H1 (cell line): ENCODE measurements at regions not wholly inside any gene's neighbourhood (a gene's known extent, or its start where the extent isn't known, plus 50 kb on each side); places are given as distances from the start of the nearest gene placed in this dataset.
"Not testable (repeated sequence)": the region's sequence is repeated elsewhere in the genome, so short reads cannot be mapped to it uniquely, and the experiment has no call there.

Experiments
- BCL11A ChIP-seq, 2 experiments: IDR thresholded peaks; one replicate each; pipeline ENCODE4 v1.6.1; 2011; ENCODE audit warnings: low read depth in 2 of 2, low read length in 2 of 2, mild to moderate bottlenecking in 2 of 2
- BRCA1 ChIP-seq: IDR thresholded peaks from 2 replicates; pipeline ENCODE4 v1.6.1; 2012; ENCODE audit warnings: low read depth, low read length, improper control_type of control experiment
- GABPA ChIP-seq: IDR thresholded peaks from 2 replicates; pipeline ENCODE4 v1.6.1; 2011; ENCODE audit warnings: mild to moderate bottlenecking, low read length, moderate library complexity, borderline replicate concordance; ENCODE audit not compliant: insufficient read depth
- HDAC2 ChIP-seq, 2 experiments: fragments of 300-600 bp in 1 of 2; sonication (generic) in 1 of 2; IDR thresholded peaks; 2 replicates each; pipeline ENCODE4 v1.6.1; 2011 to 2012; ENCODE audit warnings: low read depth in 2 of 2, low read length in 2 of 2, mild to moderate bottlenecking in 2 of 2, moderate library complexity in 2 of 2, borderline replicate concordance in 1 of 2, inconsistent platforms in 1 of 2
- HDAC6 ChIP-seq: IDR thresholded peaks from one replicate; pipeline ENCODE4 v1.7.1; 2012; ENCODE audit warnings: low read depth, mild to moderate bottlenecking, inconsistent platforms, low read length, moderate library complexity
- MAFK ChIP-seq: IDR thresholded peaks from 2 replicates; pipeline ENCODE4 v1.6.1; 2012; ENCODE audit warnings: low read depth, mild to moderate bottlenecking, improper control_type of control experiment, low read length
- POLR2A ChIP-seq, 2 experiments: IDR thresholded peaks; 1 replicate in 1 of 2; 2 replicates in 1 of 2; pipeline ENCODE4 v1.6.1; 2011; ENCODE audit warnings: low read depth in 2 of 2, low read length in 2 of 2, mild to moderate bottlenecking in 2 of 2; ENCODE audit errors: control extremely low read depth in 1 of 2
- SIN3A ChIP-seq, 2 experiments: IDR thresholded peaks in 1 of 2; conservative IDR thresholded peaks in 1 of 2; 2 replicates each; pipeline ENCODE4 v1.6.1; 2011 to 2012; ENCODE audit warnings: low read length in 2 of 2, improper control_type of control experiment in 1 of 2, low read depth in 1 of 2, mild to moderate bottlenecking in 1 of 2
- SP1 ChIP-seq: IDR thresholded peaks from 2 replicates; pipeline ENCODE4 v1.6.1; 2011; ENCODE audit warnings: low read depth, low read length
- TBP ChIP-seq: IDR thresholded peaks from 2 replicates; pipeline ENCODE4 v1.6.1; 2011; ENCODE audit warnings: low read depth, low read length, improper control_type of control experiment
- TCF12 ChIP-seq: IDR thresholded peaks from 2 replicates; pipeline ENCODE4 v1.6.1; 2011; ENCODE audit warnings: low read depth, mild to moderate bottlenecking, low read length
- YY1 ChIP-seq: IDR thresholded peaks from 2 replicates; pipeline ENCODE4 v1.6.1; 2011; ENCODE audit warnings: low read depth, mild to moderate bottlenecking, low read length
- TF ChIP-seq, protein P1 (sequence below), 3 experiments: IDR thresholded peaks; 1 replicate in 2 of 3; 2 replicates in 1 of 3; pipeline versions ENCODE4 v1.5.1 to v1.6.1; 2011; ENCODE audit warnings: low read length in 3 of 3, mild to moderate bottlenecking in 3 of 3, inconsistent platforms in 2 of 3, low read depth in 1 of 3, moderate library complexity in 1 of 3; ENCODE audit not compliant: insufficient read depth in 1 of 3; ENCODE audit errors: control extremely low read depth in 1 of 3

- TF ChIP-seq SIN3A (conservative IDR thresholded peaks at IDR 0.05 in 1 of 2, IDR thresholded peaks at IDR 0.05 in 1 of 2; ENCODE audit: low read depth in 1 of 2, low read length in 2 of 2); SP1; MAFK; YY1; POLR2A (IDR thresholded peaks at IDR 0.05; ENCODE audit: control extremely low read depth in 1 of 2, low read depth in 2 of 2, low read length in 2 of 2); BRCA1; BCL11A (IDR thresholded peaks at IDR 0.05; ENCODE audit: low read depth in 2 of 2, low read length in 2 of 2); HDAC6; GABPA; TBP; HDAC2 (IDR thresholded peaks at IDR 0.05; ENCODE audit: borderline replicate concordance in 1 of 2, low read depth in 2 of 2, low read length in 2 of 2); TCF12: not testable (repeated sequence)
- TF ChIP-seq, protein P1, sequence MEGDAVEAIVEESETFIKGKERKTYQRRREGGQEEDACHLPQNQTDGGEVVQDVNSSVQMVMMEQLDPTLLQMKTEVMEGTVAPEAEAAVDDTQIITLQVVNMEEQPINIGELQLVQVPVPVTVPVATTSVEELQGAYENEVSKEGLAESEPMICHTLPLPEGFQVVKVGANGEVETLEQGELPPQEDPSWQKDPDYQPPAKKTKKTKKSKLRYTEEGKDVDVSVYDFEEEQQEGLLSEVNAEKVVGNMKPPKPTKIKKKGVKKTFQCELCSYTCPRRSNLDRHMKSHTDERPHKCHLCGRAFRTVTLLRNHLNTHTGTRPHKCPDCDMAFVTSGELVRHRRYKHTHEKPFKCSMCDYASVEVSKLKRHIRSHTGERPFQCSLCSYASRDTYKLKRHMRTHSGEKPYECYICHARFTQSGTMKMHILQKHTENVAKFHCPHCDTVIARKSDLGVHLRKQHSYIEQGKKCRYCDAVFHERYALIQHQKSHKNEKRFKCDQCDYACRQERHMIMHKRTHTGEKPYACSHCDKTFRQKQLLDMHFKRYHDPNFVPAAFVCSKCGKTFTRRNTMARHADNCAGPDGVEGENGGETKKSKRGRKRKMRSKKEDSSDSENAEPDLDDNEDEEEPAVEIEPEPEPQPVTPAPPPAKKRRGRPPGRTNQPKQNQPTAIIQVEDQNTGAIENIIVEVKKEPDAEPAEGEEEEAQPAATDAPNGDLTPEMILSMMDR (IDR thresholded peaks at IDR 0.05; ENCODE audit: control extremely low read depth in 1 of 3, insufficient read depth in 1 of 3, low read depth in 1 of 3, low read length in 3 of 3), result not testable (repeated sequence)
Measured at GRCh38 chr9:67452941-67453340, 405.8 kb upstream of the ANKRD20A1 start.
